ENCODE measurements at regions not wholly inside any gene's neighbourhood (a gene's known extent, or its start where the extent isn't known, plus 50 kb on each side); places are given as distances from the start of the nearest gene placed in this dataset.

GRCh38 chr12:77339610-77340009 lies 274.2 kb upstream of the E2F7 start:
- WGBS, 2 experiments (ENCODE audit: extremely low coverage in 2 of 2, insufficient read length in 1 of 2), result no CpG with 5 or more reads among the region's 1 CpG
- Histone ChIP-seq H2AK5ac (ENCODE audit: low read depth, low read length) (no peak overlapping the region), H3K56ac (ENCODE audit: extremely low read depth, insufficient read depth, low read length) (no peak overlapping the region), H3K36me3 (ENCODE audit: control insufficient read depth, insufficient read depth, low read length) (no peaks in the 10 kb centered on the region), H3K27ac (ENCODE audit: insufficient read depth, low read length) (no peak overlapping the region), H3K4me3 (ENCODE audit: insufficient read depth, low read depth, low read length) (no peak overlapping the region), H2BK5ac (ENCODE audit: low read depth, low read length, poor library complexity, severe bottlenecking) (no peak overlapping the region), H3K14ac (replicated peaks; ENCODE audit: low read depth, low read length) (no peak overlapping the region), H3K18ac (ENCODE audit: low read depth, low read length) (no peak overlapping the region), H2BK20ac (ENCODE audit: low read depth, low read length) (no peak overlapping the region), H3K9ac (ENCODE audit: low read depth, low read length) (no peak overlapping the region), H3K9me3 (ENCODE audit: control insufficient read depth, insufficient read depth, low read length) (no peaks in the 10 kb centered on the region), H2AFZ (replicated peaks; ENCODE audit: low read length, poor library complexity) (no peak overlapping the region), H4K20me1 (ENCODE audit: insufficient read depth, low read length) (no peaks in the 10 kb centered on the region), H2BK15ac (ENCODE audit: low read depth, low read length) (no peak overlapping the region), H3K79me1 (ENCODE audit: low read depth in 1 of 2, low read length in 2 of 2) (no peaks in the 10 kb centered on the region), H4K8ac (ENCODE audit: low read depth in 2 of 2, low read length in 2 of 2) (no peak overlapping the region), H2AK9ac (replicated peaks; ENCODE audit: low read depth, low read length, poor library complexity) (no peak overlapping the region), H3K4me2 (ENCODE audit: low read depth, low read length) (no peak overlapping the region), H4K91ac (ENCODE audit: insufficient read depth, low read depth, low read length) (no peak overlapping the region), H3K27me3 (ENCODE audit: control insufficient read depth, insufficient read depth, low read length) (no peaks in the 10 kb centered on the region), H4K5ac (ENCODE audit: low read depth, low read length) (no peak overlapping the region), H3K4me1 (ENCODE audit: control insufficient read depth, insufficient read depth, low read length) (no peaks in the 10 kb centered on the region), H2BK120ac (ENCODE audit: low read depth, low read length) (no peak overlapping the region), H3K9me1 (ENCODE audit: insufficient read depth, low read length) (no peaks in the 10 kb centered on the region), H3K23ac (ENCODE audit: low read depth, low read length) (no peak overlapping the region), H3K4ac (ENCODE audit: low read depth, low read length) (no peak overlapping the region)
- TF ChIP-seq CHD1 (IDR thresholded peaks at IDR 0.05; ENCODE audit: low read depth, low read length), result no peak
- TF ChIP-seq USF2 (IDR thresholded peaks at IDR 0.05; ENCODE audit: low read depth, low read length), result no peak
- TF ChIP-seq FOS (IDR thresholded peaks at IDR 0.05; ENCODE audit: low read depth, low read length), result no peak
- TF ChIP-seq ELK1 (IDR thresholded peaks at IDR 0.05; ENCODE audit: borderline replicate concordance, low read depth, low read length), result no peak
- no peak for TF ChIP-seq MAZ (IDR thresholded peaks at IDR 0.05; ENCODE audit: borderline replicate concordance, low read depth, low read length)
- no peak for TF ChIP-seq RCOR1 (IDR thresholded peaks at IDR 0.05; ENCODE audit: insufficient replicate concordance, low read length)
- TF ChIP-seq RFX5 (IDR thresholded peaks at IDR 0.05; ENCODE audit: low read depth, low read length), result no peak
- TF ChIP-seq CTCF (conservative IDR thresholded peaks at IDR 0.05; ENCODE audit: low read depth, low read length), result no peak
- TF ChIP-seq MAFK (IDR thresholded peaks at IDR 0.05; ENCODE audit: low read depth, low read length), result no peak
- no peak for TF ChIP-seq BHLHE40 (IDR thresholded peaks at IDR 0.05; ENCODE audit: low read depth, low read length)
- TF ChIP-seq POLR2A (IDR thresholded peaks at IDR 0.05; ENCODE audit: low read depth, low read length), result no peak
- TF ChIP-seq CEBPB (IDR thresholded peaks at IDR 0.05; ENCODE audit: low read depth, low read length), result no peak
- TF ChIP-seq SMC3 (IDR thresholded peaks at IDR 0.05; ENCODE audit: low read depth, low read length), result no peak
- no peak for TF ChIP-seq RAD21 (IDR thresholded peaks at IDR 0.05; ENCODE audit: low read length)
- TF ChIP-seq MXI1 (IDR thresholded peaks at IDR 0.05; ENCODE audit: borderline replicate concordance, low read depth, low read length), result no peak
- no peak for TF ChIP-seq NFE2L2 (IDR thresholded peaks at IDR 0.05; ENCODE audit: low read depth, low read length)
- no TSS peak for BruUV-seq (replicated peaks)
- POLR2A ChIA-PET (ENCODE audit: unreplicated experiment), result no interaction called here
- dilution Hi-C loops (cut with HindIII; ENCODE audit: low sequenced_read_pairs, unreplicated experiment) (no loop called here), intact Hi-C loops (cut with micrococcal nuclease) (no loop called here), in situ Hi-C loops (cut with MboI; ENCODE audit: low sequenced_read_pairs) (no loop called here)
- CTCF ChIA-PET, result interaction anchor here (0.6 kb wide), 1 partner anchor 312 kb away, joined by 5 read pairs; no protein-coding TSS in a partner anchor
- DNase-seq (peak; percentile 43), ATAC-seq (ENCODE audit: low read depth) (no peak)

Data from IMR-90 (cell line).